WERI-Rb-1 (cell line): ENCODE measurements at regions not wholly inside any gene's neighbourhood (a gene's known extent, or its start where the extent isn't known, plus 50 kb on each side); places are given as distances from the start of the nearest gene placed in this dataset.

Source experiments
- DNase-seq: peaks from one replicate; pipeline ENCODE4 v3.0.0-alpha.2; 2020
- H3K27ac ChIP-seq: fragments of 250-450 bp; sonication (Bioruptor Pico); 2 replicates; pipeline ENCODE4 v1.5.1; 2020; ENCODE audit warnings: mild to moderate bottlenecking, moderate library complexity
- H3K27me3 ChIP-seq: fragments of 250-450 bp; sonication (Bioruptor Pico); 2 replicates; pipeline ENCODE4 v1.5.1; 2021; ENCODE audit warnings: mild to moderate bottlenecking, low read depth, moderate library complexity; ENCODE audit not compliant: insufficient read depth, severe bottlenecking
- H3K36me3 ChIP-seq: fragments of 250-450 bp; sonication (Bioruptor Pico); 2 replicates; pipeline ENCODE4 v1.5.1; 2020; ENCODE audit warnings: mild to moderate bottlenecking, moderate library complexity
- H3K4me3 ChIP-seq: 2 replicates; pipeline ENCODE4 v1.5.1; 2011; ENCODE audit warnings: low read depth, mild to moderate bottlenecking, control low read depth, low read length
- H3K9me3 ChIP-seq: fragments of 250-450 bp; sonication (Bioruptor Pico); 2 replicates; pipeline ENCODE4 v1.5.1; 2021; ENCODE audit warnings: mild to moderate bottlenecking, moderate library complexity; ENCODE audit not compliant: severe bottlenecking
- TF ChIP-seq, protein P1 (sequence below): IDR thresholded peaks from 2 replicates; pipeline ENCODE4 v1.5.1; 2011; ENCODE audit warnings: low read depth, mild to moderate bottlenecking, control low read depth, inconsistent platforms, low read length

DNA sequence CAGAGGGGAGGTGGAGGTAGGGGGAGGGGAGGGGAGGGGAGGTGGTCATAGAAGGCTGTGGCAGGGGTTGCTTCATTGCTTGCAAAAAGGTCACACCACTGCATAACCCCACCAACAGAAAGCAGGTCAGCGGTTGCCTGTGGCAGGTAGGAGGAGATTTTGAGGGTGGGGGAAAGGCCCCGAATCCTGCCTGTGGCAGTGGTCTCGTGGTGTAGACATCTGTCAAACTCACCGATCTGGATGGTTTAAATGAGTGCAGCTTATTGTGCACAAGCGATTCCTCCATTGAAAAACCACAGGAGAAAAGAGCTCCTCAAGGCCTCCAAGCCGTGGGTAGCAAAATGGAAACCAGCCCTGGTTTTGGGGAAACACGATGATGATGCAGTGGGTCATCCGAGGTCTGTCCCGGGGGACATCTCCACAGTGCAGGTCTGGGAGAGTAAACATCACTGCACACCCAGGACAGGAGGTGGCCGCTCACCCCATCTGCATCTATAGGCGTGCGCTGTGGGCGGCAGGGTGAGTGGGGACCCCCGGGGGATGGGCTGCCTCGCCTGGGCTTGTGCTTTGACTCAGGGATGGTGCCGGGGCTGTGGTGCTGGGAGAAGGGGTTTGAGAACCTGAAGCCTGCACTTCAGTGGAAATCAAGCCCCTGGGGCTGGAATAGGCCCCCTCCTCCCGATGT, 112.3 kb downstream of the CRYAA start:
- no peaks in the 10 kb centered on the region for H3K9me3 ChIP-seq
- H3K27me3 ChIP-seq: no peaks in the 10 kb centered on the region
- no peak for DNase-seq
- H3K4me3 ChIP-seq: no peak overlapping the region
- TF ChIP-seq, protein P1, sequence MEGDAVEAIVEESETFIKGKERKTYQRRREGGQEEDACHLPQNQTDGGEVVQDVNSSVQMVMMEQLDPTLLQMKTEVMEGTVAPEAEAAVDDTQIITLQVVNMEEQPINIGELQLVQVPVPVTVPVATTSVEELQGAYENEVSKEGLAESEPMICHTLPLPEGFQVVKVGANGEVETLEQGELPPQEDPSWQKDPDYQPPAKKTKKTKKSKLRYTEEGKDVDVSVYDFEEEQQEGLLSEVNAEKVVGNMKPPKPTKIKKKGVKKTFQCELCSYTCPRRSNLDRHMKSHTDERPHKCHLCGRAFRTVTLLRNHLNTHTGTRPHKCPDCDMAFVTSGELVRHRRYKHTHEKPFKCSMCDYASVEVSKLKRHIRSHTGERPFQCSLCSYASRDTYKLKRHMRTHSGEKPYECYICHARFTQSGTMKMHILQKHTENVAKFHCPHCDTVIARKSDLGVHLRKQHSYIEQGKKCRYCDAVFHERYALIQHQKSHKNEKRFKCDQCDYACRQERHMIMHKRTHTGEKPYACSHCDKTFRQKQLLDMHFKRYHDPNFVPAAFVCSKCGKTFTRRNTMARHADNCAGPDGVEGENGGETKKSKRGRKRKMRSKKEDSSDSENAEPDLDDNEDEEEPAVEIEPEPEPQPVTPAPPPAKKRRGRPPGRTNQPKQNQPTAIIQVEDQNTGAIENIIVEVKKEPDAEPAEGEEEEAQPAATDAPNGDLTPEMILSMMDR: no peak
- H3K36me3 ChIP-seq: no peaks in the 10 kb centered on the region
- H3K27ac ChIP-seq: no peak overlapping the region

DNA sequence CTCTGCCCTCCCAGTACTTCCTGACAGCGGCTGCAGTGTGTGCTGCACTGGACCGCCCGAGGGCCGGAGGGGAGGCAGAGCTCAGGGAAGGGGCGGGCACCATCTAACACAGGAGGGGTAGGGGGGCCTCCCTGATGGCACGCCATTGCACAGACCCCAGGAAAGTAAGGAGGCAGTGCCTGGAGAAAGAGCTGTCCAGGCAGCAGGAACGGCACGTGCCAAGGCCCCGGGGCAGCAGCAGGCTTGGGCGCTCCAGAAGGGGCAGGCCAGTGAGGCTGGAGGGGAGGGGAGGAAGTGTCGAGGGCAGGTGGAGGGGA, 110.7 kb downstream of the CRYAA start:
- no peak overlapping the region for H3K27ac ChIP-seq
- no peak for DNase-seq
- no peaks in the 10 kb centered on the region for H3K9me3 ChIP-seq
- no peaks in the 10 kb centered on the region for H3K27me3 ChIP-seq
- TF ChIP-seq, protein P1: no peak
- no peak overlapping the region for H3K4me3 ChIP-seq
- no peaks in the 10 kb centered on the region for H3K36me3 ChIP-seq

DNA sequence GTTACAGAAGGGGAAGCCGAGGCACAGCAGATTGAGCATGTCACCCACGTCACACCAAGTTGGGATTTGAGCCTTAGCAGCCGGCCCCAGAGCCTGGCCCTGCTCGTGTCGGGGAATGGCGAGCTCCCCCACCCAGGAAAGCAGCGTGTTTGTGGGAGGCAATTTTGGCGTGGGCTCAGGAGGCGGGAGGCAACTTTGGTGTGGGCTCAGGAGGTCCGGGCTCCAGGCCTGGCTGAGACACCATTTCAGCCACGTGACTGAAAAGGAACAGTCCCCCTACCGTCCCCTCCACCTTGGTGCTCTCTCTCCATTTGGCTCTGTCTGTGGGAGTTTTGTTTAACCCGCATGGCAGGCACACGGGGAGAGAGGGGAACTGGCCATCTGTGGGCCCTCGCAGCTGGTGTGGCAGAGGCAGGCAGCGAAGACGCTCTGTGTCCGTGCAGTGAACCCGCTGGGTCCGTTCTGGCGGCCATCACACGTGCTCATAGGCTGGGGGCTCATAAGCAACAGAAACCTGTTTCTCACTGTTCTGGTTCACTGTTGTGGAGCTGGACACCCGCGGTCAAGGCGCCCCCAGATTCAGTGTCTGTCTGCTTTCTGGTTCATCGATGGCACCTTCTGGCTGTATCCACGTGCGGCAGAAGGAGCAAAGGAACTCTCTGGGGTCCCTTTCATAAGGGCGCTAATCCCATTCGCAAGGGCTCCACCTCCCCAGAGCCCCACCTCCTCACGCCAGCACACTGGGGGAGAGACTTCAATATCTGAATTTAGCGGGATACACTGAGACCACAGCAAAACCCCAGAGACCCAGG, 110.2 kb downstream of the CRYAA start:
- TF ChIP-seq, protein P1: no peak
- no peaks in the 10 kb centered on the region for H3K36me3 ChIP-seq
- no peak overlapping the region for H3K27ac ChIP-seq
- H3K27me3 ChIP-seq: no peaks in the 10 kb centered on the region
- no peak for DNase-seq
- H3K9me3 ChIP-seq: no peaks in the 10 kb centered on the region
- H3K4me3 ChIP-seq: no peak overlapping the region

DNA sequence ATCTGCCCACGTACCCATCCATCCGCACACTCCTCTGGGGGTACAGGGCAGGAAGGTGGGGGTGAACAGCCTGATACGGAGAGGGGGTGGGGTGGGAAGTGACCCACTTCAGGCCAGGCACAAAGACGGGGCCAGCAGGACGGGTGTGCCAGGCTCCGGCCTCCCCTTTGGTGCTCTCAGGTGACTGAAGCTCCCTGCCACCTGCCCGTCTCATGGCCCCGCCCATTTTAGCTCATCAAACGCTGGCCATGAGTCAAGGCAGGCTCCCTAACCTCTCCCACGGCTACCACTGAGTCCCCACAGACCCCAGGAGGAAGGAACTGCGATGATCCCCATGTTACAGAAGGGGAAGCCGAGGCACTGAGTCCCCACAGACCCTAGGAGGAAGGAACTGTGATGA, 109.6 kb downstream of the CRYAA start:
- H3K36me3 ChIP-seq: no peaks in the 10 kb centered on the region
- no peak overlapping the region for H3K4me3 ChIP-seq
- DNase-seq: no peak
- H3K27me3 ChIP-seq: no peaks in the 10 kb centered on the region
- no peak overlapping the region for H3K27ac ChIP-seq
- TF ChIP-seq, protein P1: no peak
- H3K9me3 ChIP-seq: no peaks in the 10 kb centered on the region

DNA sequence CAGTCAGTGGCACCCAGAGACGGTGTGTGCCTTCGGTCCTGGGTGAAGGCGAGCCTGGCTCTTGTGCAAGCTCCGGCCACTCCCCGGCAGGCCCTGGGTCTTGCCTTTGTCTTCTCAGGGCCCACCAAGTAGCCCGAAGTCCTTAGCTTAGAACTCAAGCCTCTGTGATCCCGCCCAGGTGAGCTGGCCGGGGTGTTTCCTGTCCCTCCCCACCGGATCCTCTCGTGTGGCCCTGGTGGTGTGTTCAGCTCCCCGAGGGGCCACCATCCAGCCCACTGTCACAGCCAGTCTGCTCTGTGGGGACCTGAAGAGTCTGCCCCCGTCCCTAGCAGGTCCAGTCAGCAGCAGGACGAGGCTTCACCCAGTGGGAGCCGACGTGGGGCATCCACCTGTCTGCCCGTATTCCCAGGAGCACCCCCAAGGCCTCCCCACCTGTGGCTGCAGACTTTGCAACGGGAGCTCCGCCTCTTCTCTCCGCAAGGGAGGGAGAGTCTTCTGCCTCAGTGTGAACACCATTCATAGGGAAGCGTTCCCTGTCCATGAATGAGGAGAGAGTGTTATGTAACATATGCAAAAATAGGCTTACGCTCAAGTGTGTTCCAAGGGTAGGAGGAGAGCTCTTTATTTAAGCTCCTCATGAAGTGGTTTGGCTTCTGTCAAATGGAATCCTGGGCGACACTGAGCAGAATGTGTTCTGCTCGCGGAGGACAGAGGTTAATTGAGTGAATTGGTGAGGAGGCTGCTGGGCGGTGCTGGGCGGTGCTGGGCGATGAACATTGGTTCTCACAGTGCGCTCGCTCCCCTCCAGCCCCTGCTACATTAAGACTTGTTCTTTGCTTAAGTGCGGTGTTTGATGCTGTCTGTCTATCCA, 108.9 kb downstream of the CRYAA start:
- H3K4me3 ChIP-seq: no peak overlapping the region
- DNase-seq: no peak
- H3K27me3 ChIP-seq: no peaks in the 10 kb centered on the region
- no peak overlapping the region for H3K27ac ChIP-seq
- H3K9me3 ChIP-seq: no peaks in the 10 kb centered on the region
- TF ChIP-seq, protein P1: no peak
- no peaks in the 10 kb centered on the region for H3K36me3 ChIP-seq
